CD14-positive monocyte (primary cell): ENCODE measurements at regions not wholly inside any gene's neighbourhood (a gene's known extent, or its start where the extent isn't known, plus 50 kb on each side); places are given as distances from the start of the nearest gene placed in this dataset.

Experiments used
- DNase-seq, 3 donors: peaks; one replicate each; pipeline ENCODE4 v3.0.0-alpha.2; 2011 to 2022
- H2AFZ ChIP-seq: 2 replicates; pipeline ENCODE4 v1.6.0; 2012; ENCODE audit warnings: mild to moderate bottlenecking, low read depth, low read length, inconsistent platforms; ENCODE audit not compliant: insufficient read depth, poor library complexity, severe bottlenecking
- H3K27ac ChIP-seq, 2 donors: 1 replicate in 1 of 2; 2 replicates in 1 of 2; pipeline ENCODE4 v1.5.1; 2012 to 2013; ENCODE audit warnings: low read length in 2 of 2, control low read depth in 1 of 2, inconsistent platforms in 1 of 2, low read depth in 1 of 2, mild to moderate bottlenecking in 1 of 2
- H3K27me3 ChIP-seq, 2 donors: one replicate each; pipeline versions ENCODE4 v1.6.0 to v1.6.1; 2011 to 2013; ENCODE audit warnings: low read length in 2 of 2; ENCODE audit not compliant: control insufficient read depth in 2 of 2, insufficient read depth in 2 of 2
- H3K36me3 ChIP-seq, 2 donors: replicated peaks in 1 of 2; 1 replicate in 1 of 2; 2 replicates in 1 of 2; pipeline versions ENCODE4 v1.5.1 to v1.6.1; 2012 to 2013; ENCODE audit warnings: low read length in 2 of 2, control low read depth in 1 of 2, inconsistent platforms in 1 of 2, mild to moderate bottlenecking in 1 of 2; ENCODE audit not compliant: insufficient read depth in 2 of 2, control insufficient read depth in 1 of 2
- H3K4me1 ChIP-seq, 2 donors: 1 replicate in 1 of 2; 2 replicates in 1 of 2; pipeline versions ENCODE4 v1.5.1 to v1.6.1; 2012 to 2013; ENCODE audit warnings: low read length in 2 of 2, control low read depth in 1 of 2, inconsistent platforms in 1 of 2, mild to moderate bottlenecking in 1 of 2, moderate library complexity in 1 of 2; ENCODE audit not compliant: insufficient read depth in 2 of 2, control insufficient read depth in 1 of 2
- H3K4me2 ChIP-seq: replicated peaks from 2 replicates; pipeline ENCODE3; 2012; ENCODE audit warnings: low read length, moderate library complexity, mild to moderate bottlenecking; ENCODE audit not compliant: poor library complexity, severe bottlenecking; ENCODE audit errors: extremely low read depth
- H3K4me3 ChIP-seq, 3 experiments: fragments of 200-600 bp in 1 of 3; sonication (generic) in 1 of 3; replicated peaks in 1 of 3; 1 replicate in 2 of 3; 2 replicates in 1 of 3; pipeline ENCODE4 v1.5.1; 2011 to 2013; ENCODE audit warnings: low read length in 3 of 3, mild to moderate bottlenecking in 3 of 3, control low read depth in 2 of 3, low read depth in 2 of 3, inconsistent platforms in 1 of 3, moderate library complexity in 1 of 3
- H3K79me2 ChIP-seq: 2 replicates; pipeline ENCODE4 v1.6.0; 2012; ENCODE audit warnings: mild to moderate bottlenecking, control low read depth, inconsistent platforms, low read length, moderate library complexity; ENCODE audit not compliant: insufficient read depth
- H3K9ac ChIP-seq: 2 replicates; pipeline ENCODE4 v1.6.0; 2017; ENCODE audit warnings: low read length, mild to moderate bottlenecking; ENCODE audit not compliant: insufficient read depth, poor library complexity, severe bottlenecking
- H3K9me3 ChIP-seq, 2 donors: replicated peaks in 1 of 2; 1 replicate in 1 of 2; 2 replicates in 1 of 2; pipeline versions ENCODE4 v1.5.1 to v1.6.1; 2012 to 2013; ENCODE audit warnings: low read length in 2 of 2, control low read depth in 1 of 2; ENCODE audit not compliant: control insufficient read depth in 1 of 2, insufficient read depth in 1 of 2
- H4K20me1 ChIP-seq: 2 replicates; pipeline ENCODE4 v1.6.0; 2012; ENCODE audit warnings: mild to moderate bottlenecking, low read length, control low read depth, moderate library complexity; ENCODE audit not compliant: insufficient read depth
- H3K27ac Mint-ChIP-seq, 7 donors: one replicate each; pipeline ENCODE4 v1.8.0; 2020; ENCODE audit warnings: mild to moderate bottlenecking in 7 of 7, mixed read lengths in 7 of 7, moderate library complexity in 6 of 7, inconsistent platforms in 2 of 7
- H3K27me3 Mint-ChIP-seq, 3 donors: one replicate each; pipeline ENCODE4 v1.8.0; 2021 to 2022; ENCODE audit warnings: low read depth in 3 of 3, mild to moderate bottlenecking in 3 of 3, mixed read lengths in 3 of 3, moderate library complexity in 3 of 3, inconsistent platforms in 1 of 3
- H3K36me3 Mint-ChIP-seq, 2 donors: one replicate each; pipeline ENCODE4 v1.8.0; 2020; ENCODE audit warnings: mixed read lengths in 2 of 2, inconsistent platforms in 1 of 2, mild to moderate bottlenecking in 1 of 2
- H3K4me1 Mint-ChIP-seq: one replicate; pipeline ENCODE4 v1.8.0; 2020; ENCODE audit warnings: mild to moderate bottlenecking, mixed read lengths
- H3K4me3 Mint-ChIP-seq, 2 donors: one replicate each; pipeline ENCODE4 v1.8.0; 2020; ENCODE audit warnings: mild to moderate bottlenecking in 2 of 2, mixed read lengths in 2 of 2, moderate library complexity in 1 of 2
- H3K9me3 Mint-ChIP-seq, 7 donors: one replicate each; pipeline ENCODE4 v1.8.0; 2020 to 2022; ENCODE audit warnings: mixed read lengths in 7 of 7, mild to moderate bottlenecking in 6 of 7, moderate library complexity in 6 of 7, inconsistent platforms in 2 of 7
- CTCF ChIP-seq: fragments of 200-600 bp; IDR thresholded peaks from one replicate; pipeline ENCODE4 v1.8.0; 2022; ENCODE audit warnings: antibody characterized with exemption, mild to moderate bottlenecking
- WGBS: methylation state at CpG from one replicate; pipeline ENCODE4 v1.1.5; 2013; ENCODE audit warnings: missing lambda C conversion rate; ENCODE audit not compliant: insufficient coverage; 5-methylcytosine and 5-hydroxymethylcytosine counted together
- intact Hi-C, 2 donors: fragments of 100-400 bp; cut with micrococcal nuclease; formaldehyde crosslinking; loops; one replicate each; pipeline versions ENCODE4 v1.15.0 to v1.15.1; 2023

GRCh38 chr1:47686731-47687630, 249.1 kb downstream of the FOXD2 start:
- Mint-ChIP-seq H3K4me3 (no peak overlapping the region), H3K9me3 (peaks cover 0 to 3% (median 0%) of the 10 kb centered on the region in 7 donors), H3K36me3 (no peaks in the 10 kb centered on the region), H3K27me3 (peaks cover 5 to 19% (median 12%) of the 10 kb centered on the region in 3 donors), H3K27ac (no peak overlapping the region), H3K4me1 (no peaks in the 10 kb centered on the region)
- intact Hi-C loops, result no loop called here
- Histone ChIP-seq H3K27ac (no peak overlapping the region), H3K4me2 (no peak overlapping the region), H3K4me3 (no peak overlapping the region), H2AFZ (no peak overlapping the region), H3K79me2 (no peaks in the 10 kb centered on the region), H3K9me3 (no peaks in the 10 kb centered on the region), H4K20me1 (no peaks in the 10 kb centered on the region), H3K27me3 (no peaks in the 10 kb centered on the region), H3K36me3 (no peaks in the 10 kb centered on the region), H3K4me1 (no peaks in the 10 kb centered on the region), H3K9ac (no peak overlapping the region)
- no peak for TF ChIP-seq CTCF
- 96% methylated on average over 3 of the region's 15 CpGs for WGBS
- no peak for DNase-seq

GRCh38 chr1:47687631-47688460, 250.0 kb downstream of the FOXD2 start:
- H3K4me2 ChIP-seq, result no peak overlapping the region
- no peaks in the 10 kb centered on the region for H3K9me3 ChIP-seq
- H3K9ac ChIP-seq, result no peak overlapping the region
- Mint-ChIP-seq H3K9me3 (peaks cover 0 to 3% (median 0%) of the 10 kb centered on the region in 7 donors), H3K4me1 (no peaks in the 10 kb centered on the region), H3K4me3 (no peak overlapping the region), H3K36me3 (no peaks in the 10 kb centered on the region), H3K27ac (no peak overlapping the region), H3K27me3 (peaks cover 5 to 19% (median 13%) of the 10 kb centered on the region in 3 donors)
- no peak overlapping the region for H3K4me3 ChIP-seq
- DNase-seq, result no peak
- intact Hi-C loops, result no loop called here
- no peak overlapping the region for H2AFZ ChIP-seq
- H3K27ac ChIP-seq, result no peak overlapping the region
- no peaks in the 10 kb centered on the region for H3K79me2 ChIP-seq
- no peaks in the 10 kb centered on the region for H3K4me1 ChIP-seq
- TF ChIP-seq CTCF, result no peak
- no peaks in the 10 kb centered on the region for H3K27me3 ChIP-seq
- no peaks in the 10 kb centered on the region for H3K36me3 ChIP-seq
- H4K20me1 ChIP-seq, result no peaks in the 10 kb centered on the region
- WGBS, result 45% methylated on average over 13 of the region's 24 CpGs
